ENCODE measurements at regions not wholly inside any gene's neighbourhood (a gene's known extent, or its start where the extent isn't known, plus 50 kb on each side); places are given as distances from the start of the nearest gene placed in this dataset.

- no peak for TF ChIP-seq CTCF (optimal IDR thresholded peaks at IDR 0.05 in 1 of 3, IDR thresholded peaks at IDR 0.05 in 1 of 3, conservative IDR thresholded peaks at IDR 0.05 in 1 of 3; ENCODE audit: extremely low read depth in 1 of 3, insufficient read depth in 2 of 3, low read length in 3 of 3)
- TF ChIP-seq EZH2 (IDR thresholded peaks at IDR 0.05; ENCODE audit: low read length) = no peak
Measured at GRCh38 chr9:1617419-1617818, 397.7 kb upstream of the SMARCA2 start.
